ENCODE measurements at regions not wholly inside any gene's neighbourhood (a gene's known extent, or its start where the extent isn't known, plus 50 kb on each side); places are given as distances from the start of the nearest gene placed in this dataset.

DNA sequence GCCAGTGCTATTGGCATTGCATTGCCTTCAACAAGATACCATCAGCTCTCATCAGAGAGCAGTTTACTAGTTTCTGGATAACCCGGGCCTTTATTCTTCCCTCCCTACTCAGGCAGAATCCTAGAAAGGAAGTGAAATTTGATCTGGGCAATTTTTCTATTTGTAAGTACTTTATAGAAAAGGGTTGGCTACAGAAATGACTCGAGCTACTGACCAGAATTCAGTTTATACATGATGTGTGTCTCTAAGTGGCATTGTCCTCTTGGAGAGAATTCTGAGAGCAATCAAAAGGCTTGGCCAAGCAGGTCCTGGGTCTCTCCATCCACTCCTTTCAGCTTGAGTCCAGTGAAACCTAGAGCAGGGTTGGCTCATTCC, 192.7 kb upstream of the LEF1 start:
- TF ChIP-seq, protein P1, sequence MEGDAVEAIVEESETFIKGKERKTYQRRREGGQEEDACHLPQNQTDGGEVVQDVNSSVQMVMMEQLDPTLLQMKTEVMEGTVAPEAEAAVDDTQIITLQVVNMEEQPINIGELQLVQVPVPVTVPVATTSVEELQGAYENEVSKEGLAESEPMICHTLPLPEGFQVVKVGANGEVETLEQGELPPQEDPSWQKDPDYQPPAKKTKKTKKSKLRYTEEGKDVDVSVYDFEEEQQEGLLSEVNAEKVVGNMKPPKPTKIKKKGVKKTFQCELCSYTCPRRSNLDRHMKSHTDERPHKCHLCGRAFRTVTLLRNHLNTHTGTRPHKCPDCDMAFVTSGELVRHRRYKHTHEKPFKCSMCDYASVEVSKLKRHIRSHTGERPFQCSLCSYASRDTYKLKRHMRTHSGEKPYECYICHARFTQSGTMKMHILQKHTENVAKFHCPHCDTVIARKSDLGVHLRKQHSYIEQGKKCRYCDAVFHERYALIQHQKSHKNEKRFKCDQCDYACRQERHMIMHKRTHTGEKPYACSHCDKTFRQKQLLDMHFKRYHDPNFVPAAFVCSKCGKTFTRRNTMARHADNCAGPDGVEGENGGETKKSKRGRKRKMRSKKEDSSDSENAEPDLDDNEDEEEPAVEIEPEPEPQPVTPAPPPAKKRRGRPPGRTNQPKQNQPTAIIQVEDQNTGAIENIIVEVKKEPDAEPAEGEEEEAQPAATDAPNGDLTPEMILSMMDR (IDR thresholded peaks at IDR 0.05; ENCODE audit: control insufficient read depth, insufficient read depth, low read depth, low read length, missing control alignments) = no peak
- H3K4me3 ChIP-seq (ENCODE audit: control insufficient read depth, low read depth, low read length) = no peak overlapping the region
- DNase-seq (ENCODE audit: low read depth) = no peak

GRCh38 chr4:108360754-108361445, 192.2 kb upstream of the LEF1 start:
- peak; percentile 69 for DNase-seq (ENCODE audit: low read depth)
- no peak overlapping the region for H3K4me3 ChIP-seq (ENCODE audit: control insufficient read depth, low read depth, low read length)
- TF ChIP-seq, protein P1 (IDR thresholded peaks at IDR 0.05; ENCODE audit: control insufficient read depth, insufficient read depth, low read depth, low read length, missing control alignments) = no peak

DNA sequence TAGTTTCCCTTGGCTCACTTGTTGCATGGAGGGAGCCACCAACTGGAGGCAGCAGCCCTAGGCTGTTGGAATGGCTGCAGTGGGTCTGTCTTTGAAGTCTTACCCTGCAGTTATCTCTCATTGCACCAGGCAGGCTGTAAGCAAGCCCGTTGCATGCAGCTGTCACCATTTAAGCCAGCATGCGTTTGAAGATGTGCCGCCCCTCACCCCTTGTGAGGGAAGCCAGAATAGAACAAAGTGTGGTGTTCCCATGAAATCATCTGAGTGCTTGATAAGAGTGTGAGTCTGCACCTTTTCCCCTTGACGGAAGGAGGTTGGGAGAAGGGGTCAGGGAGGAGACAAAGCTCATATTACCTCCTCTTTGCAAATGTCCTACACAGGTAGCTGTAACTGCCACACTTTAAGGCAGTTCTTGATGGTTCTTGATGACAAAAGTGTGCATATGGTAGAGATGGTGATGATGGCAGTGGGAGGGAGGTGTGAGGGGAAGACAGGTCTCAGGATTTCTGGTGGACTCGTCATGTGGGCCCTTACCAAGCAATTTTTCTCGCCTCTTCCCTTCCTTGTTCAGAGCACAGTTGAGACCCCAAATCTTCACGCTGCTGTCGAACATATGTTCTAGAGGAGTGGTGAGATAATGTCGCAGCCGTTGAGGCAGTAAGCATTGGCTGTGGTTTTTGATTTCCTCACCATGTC, 191.4 kb upstream of the LEF1 start:
- DNase-seq (ENCODE audit: low read depth) = no peak
- H3K4me3 ChIP-seq (ENCODE audit: control insufficient read depth, low read depth, low read length) = no peak overlapping the region
- TF ChIP-seq, protein P1 (IDR thresholded peaks at IDR 0.05; ENCODE audit: control insufficient read depth, insufficient read depth, low read depth, low read length, missing control alignments) = no peak

DNA sequence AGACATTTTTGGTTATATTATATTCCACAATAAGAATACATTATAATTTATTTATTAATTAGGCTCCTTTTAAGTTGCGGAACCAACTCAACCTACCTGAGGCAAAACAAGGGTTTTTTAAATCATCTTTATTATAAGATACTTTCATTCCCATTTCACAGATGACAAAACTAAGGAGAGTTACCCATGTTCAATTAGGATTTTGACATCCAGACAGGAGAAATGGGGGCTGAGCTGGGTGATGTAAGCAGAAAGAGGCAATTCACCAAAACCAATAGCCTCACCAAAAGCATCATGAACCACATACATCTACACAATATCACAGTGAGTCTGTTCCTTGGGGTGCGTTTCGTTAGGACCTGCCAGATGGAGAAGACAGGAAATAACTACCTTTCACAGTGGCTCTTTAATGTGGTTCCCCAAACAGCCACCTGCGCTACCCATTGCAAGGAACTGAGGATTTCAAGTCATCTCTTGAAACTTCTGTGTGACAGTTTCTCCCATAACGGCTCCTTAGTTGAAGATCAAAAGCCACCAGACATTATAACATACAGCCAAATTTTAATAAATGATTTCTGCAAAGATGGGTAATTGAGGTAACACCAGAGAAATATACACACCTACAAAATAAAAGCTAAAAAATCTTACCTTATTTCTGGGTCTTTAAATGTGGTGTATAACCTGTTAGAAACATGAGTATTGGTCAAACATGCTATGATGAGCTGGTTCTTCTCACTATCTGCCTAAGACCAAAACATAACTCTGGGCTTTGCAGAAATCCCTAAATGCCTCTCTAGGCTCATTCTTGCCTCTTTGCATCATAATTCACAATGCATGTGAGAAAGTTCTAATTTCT, 190.6 kb upstream of the LEF1 start:
- no peak overlapping the region for H3K4me3 ChIP-seq (ENCODE audit: control insufficient read depth, low read depth, low read length)
- TF ChIP-seq, protein P1 (IDR thresholded peaks at IDR 0.05; ENCODE audit: control insufficient read depth, insufficient read depth, low read depth, low read length, missing control alignments) = no peak
- no peak for DNase-seq (ENCODE audit: low read depth)

DNA sequence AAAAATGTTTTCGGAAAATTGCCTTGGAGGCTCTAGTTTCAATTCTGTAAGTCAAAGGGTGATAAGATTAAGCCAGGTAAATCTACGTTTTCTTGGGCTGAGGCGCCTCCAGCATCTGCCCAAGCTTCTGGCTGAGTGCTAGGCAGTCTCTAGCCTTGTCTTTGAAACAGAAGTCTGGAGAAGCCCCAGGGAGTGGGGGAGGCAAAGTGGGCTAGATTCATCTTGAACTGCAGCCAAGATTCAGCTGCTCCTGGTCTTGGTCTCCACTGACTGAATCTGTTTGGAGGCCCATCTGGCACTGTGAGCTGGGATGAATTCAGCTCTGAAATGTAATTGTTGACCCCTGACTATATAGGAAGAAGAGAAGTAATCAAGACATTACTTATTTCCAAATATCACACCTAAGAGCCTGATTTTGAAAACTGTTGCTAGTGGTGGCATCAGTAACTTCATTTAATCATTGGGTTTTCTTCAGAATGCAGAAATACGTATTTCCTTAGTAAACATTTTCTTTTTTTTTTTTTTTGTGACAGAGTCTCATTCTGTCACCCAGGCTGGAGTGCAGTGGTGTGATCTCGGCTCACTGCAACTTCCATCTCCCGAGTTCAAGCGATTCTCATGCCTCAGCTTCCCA, 187.3 kb upstream of the LEF1 start:
- DNase-seq (ENCODE audit: low read depth) = no peak
- no peak overlapping the region for H3K4me3 ChIP-seq (ENCODE audit: control insufficient read depth, low read depth, low read length)

More for the DNA sequence above, 187.3 kb upstream of the LEF1 start:
- TF ChIP-seq, protein P1 (IDR thresholded peaks at IDR 0.05; ENCODE audit: control insufficient read depth, insufficient read depth, low read depth, low read length, missing control alignments) = no peak
